ENCODE measurements at regions not wholly inside any gene's neighbourhood (a gene's known extent, or its start where the extent isn't known, plus 50 kb on each side); places are given as distances from the start of the nearest gene placed in this dataset.
"Not testable (repeated sequence)": the region's sequence is repeated elsewhere in the genome, so short reads cannot be mapped to it uniquely, and the experiment has no call there.

DNA sequence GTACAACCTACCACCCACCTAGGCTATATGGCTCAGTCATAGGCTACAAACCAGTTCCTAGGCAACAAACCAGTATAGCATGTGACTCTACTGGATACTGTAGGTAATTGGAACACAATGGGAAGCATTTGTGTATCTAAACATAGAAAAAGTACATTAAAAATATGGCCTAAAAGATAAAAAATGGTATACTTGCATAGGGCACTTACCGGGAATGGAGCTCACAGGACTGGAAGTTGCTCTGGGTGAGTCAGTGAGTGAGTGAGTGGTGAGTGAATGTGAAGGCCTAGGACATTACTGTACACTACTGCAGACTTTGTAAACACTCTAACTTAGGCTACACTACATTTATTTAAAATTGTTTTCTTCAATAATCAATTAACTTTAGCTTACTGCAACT is 139.2 kb upstream of the RBPJ start:
- intact Hi-C loops (cut with DNase I), result no loop called here
- DNase-seq, result no peak

DNA sequence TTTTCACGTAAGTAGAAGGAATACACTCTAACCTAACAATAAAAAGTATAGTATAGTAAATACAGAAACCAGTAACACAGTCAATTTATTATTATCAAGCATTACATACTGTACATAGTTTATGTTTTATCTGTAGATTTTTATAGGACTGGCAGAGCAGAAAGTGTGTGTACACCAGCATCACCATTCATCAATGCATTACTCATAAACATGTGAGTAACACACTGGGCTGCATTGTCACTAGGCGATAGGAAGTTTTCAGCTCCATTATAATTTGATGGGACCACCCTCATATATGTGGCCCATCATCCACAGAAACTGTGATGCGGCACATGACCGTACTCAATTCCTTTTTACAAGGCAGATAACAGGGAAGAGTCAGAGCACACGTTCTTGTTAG is 137.8 kb upstream of the RBPJ start:
- intact Hi-C loops (cut with DNase I), result no loop called here

DNA sequence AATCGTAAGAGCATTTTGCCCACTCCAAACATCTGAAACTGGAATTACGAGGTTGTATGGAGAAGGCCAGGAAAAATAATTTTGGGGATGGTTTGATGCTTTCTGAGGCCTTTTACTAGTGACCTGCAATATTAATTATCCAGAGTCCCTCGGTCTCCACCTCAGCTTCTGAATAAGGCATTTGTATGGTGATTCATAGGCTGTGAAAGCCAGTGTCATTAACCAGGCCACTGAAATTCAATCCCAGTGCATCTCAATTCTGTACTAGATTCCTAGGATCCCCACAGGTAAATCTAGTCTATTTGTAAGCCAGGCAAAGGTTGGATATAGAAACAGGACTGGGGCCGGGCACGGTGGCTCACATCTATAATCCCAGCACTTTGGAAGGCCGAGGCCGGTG is 135.4 kb upstream of the RBPJ start:
- DNase-seq, result no peak
- intact Hi-C loops (cut with DNase I), result no loop called here

More for the DNA sequence above, 137.8 kb upstream of the RBPJ start:
- no peak for DNase-seq

DNA sequence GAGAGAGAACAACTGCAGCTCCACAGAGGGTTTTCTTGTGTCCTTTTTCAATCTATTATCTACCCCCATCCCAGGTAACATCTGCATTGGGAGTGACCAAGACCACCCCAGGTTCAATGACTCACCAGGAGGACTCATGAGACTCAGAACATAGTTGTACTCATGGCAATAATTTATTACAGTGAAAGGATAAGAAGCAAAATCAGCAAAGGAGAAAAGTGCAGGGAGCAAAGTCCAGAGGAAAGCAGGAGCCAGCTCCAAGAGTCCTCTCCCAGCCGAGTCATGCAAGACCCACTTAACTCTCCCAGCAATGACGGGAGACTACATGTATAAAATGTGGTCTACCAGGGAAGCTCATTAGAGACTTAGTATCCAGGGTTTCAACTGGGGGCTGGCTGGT is 129.5 kb upstream of the RBPJ start:
- intact Hi-C loops (cut with DNase I), result no loop called here
- peak in 1 of 42 donors; percentile 27 for DNase-seq

DNA sequence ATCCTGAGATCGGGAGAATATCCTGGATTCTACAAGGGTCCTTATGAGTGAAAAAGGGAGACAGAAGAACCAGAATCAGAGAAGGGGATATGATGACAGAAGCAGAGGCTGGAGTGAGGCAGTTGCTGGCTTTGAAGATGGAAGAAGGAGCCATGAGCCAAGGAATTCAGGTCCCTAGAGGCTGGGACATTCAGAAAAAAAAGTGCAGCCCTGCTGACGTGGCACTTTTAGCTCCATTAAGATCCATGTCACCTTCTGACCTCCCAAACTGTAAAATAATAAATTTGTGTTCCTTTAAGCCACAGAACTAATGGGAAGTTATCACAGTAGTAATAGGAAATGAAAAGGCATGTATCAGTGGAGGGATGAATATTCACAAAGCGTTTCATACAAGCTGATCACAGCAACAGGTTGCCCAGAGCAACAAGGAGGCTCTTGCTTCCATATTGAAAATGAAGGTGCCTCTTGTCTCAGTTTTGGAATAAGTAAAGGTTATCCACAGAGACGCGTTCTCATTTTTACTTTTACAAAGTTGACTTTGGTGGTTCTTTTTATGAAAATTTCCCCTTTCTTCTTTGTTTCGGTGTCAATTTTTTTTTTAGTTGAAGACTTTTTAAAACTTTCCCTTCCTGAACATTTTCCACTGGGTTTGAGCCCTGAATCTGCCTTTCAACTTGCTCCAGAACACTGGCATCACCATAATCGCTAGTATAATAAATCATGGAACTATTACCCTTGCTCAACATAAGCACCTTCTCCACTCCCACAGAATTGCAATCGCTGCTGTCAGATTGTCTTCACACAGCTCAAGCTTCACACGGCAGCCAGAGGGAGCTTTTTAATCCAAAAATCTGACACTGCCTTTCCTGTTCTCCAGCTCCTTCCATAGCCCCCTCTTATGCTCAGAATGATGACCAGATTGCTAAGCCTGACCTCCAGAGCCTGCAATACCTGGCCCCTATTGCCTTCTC is 127.6 kb upstream of the RBPJ start:
- peak in 37 of 42 donors; percentile 5 to 79 (median 52) for DNase-seq
- intact Hi-C loops (cut with DNase I), result no loop called here

DNA sequence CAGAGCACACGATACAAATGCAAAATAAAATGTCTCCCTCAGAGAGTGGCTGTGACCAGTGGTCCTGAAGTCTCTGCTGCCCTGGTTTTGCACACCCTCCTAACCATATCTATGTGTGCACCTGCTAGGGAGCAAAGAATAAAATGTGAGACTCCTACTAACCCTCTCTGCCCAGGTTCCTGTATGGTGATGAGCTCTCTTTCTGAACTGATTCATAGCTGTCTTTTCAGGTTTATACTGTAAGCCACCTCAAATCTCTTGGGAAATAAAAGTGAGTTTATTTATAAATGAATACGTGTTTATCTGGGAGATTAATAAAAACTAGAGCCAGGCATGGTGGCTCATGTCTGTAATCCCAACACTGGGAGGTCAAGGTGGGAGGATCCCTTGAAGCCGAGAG is 126.0 kb upstream of the RBPJ start:
- intact Hi-C loops (cut with DNase I), result no loop called here
- DNase-seq, result no peak

DNA sequence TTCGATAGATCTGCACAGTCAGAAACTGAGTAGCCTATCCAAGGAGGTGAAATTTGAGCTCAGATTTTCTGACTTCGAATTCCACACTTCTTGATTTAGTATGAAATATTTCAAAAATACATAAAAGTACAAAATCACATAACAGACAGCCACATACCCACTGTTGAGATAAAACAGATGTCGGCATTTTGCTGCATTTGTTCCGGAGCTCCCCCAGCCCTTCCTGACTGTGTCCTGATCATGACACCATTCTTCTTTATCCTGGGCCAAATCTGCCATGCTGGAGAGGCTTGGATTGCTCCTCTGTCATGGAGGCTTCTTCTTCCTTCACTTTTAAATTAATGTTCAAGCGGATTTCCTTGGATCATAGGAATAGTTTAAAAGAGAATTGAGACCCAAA is 124.2 kb upstream of the RBPJ start:
- intact Hi-C loops (cut with DNase I), result no loop called here
- DNase-seq, result no peak

DNA sequence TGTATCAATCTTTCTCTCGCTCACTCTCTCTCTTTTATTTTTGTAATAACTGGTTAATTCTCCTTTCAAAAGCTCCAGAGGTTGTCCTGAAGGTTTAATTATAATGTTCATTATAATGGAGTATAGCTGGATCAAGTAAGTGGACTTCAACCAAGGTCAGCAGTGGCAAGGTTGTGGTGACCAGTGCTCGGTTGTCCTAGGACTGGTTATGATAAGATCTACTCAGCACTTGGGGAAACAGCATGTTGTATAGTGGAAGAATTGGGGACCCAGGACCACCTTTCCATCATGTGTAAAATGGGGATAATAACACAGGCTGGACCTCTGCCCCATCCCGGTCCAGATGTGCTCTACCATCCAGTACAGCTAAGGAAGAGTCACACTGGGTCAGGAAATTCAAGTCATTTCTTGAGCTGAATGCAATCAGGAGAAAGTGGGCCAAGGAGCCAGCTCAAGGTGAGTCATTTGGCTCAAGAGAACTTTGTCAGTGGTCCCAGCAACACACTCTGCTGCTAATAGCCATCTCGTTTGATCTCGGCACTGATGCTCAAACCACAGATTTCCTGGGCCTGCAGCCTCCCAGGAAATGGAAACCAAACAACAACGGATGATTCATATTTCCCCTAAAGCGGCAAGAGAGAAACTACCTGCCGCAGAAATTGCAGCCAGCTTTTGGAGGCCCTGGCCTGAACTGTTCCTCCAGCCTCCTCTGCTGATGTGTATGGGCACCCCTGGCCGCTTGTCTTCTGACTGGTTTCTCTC is 123.6 kb upstream of the RBPJ start:
- DNase-seq, result no peak

DNA sequence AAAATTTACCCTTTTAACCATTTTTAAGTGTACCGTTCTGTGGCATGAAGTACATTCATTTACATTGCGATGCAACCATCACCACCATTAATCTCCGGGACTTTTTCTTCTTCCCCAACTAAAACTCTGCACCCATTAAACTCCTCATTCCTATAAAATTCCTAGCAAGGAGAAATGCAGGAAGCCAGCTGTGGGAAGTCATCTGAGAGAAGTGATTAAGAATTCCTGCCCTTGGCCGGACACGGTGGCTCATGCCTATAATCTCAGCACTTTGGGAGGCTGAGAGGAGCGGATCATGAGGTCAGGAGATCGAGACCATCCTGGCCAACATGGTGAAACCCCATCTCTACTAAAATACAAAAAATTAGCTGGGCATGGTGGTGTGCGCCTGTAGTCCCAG is 121.9 kb upstream of the RBPJ start:
- DNase-seq; intact Hi-C loops (cut with DNase I): not testable (repeated sequence)

More for the DNA sequence above, 123.6 kb upstream of the RBPJ start:
- intact Hi-C loops (cut with DNase I), result no loop called here

DNA sequence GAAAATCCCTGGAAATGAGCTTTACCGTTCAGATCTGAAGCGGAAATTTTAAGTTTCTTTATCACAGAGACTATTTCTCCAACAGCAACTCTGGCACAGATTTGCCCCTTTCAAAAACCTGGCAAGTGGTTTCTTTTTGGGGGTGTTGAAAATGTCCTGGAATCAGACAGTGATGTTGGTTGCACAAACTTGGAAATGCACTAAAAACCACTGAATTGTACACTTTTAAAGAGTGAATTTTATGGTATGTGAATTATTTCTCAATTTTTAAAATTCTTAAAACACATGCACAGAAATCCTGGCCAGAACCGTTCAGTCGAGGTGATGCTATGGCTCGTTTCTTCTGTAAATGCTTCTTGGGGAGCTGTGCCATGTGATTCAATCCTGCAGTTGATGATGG is 121.2 kb upstream of the RBPJ start:
- intact Hi-C loops (cut with DNase I), result no loop called here
- no peak for DNase-seq

DNA sequence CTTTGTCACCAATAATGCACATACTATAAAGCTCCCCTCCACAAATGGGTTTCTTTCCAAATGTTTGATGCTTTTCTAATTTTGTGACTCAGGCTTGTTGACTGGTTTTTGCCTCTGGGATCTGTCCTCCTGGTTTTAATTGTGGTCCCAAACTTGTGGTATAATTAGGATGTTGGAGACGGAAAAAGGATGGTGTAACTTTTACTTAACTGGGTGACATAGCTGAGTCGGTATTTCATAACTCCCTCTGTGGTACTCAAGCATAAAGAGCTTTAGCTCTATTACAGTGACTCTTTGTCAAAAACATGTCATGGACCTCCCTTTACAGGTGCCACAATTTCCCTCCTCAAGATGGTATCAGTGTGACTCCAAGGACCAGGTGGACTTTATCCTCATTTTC is 119.7 kb upstream of the RBPJ start:
- intact Hi-C loops (cut with DNase I), result no loop called here

DNA sequence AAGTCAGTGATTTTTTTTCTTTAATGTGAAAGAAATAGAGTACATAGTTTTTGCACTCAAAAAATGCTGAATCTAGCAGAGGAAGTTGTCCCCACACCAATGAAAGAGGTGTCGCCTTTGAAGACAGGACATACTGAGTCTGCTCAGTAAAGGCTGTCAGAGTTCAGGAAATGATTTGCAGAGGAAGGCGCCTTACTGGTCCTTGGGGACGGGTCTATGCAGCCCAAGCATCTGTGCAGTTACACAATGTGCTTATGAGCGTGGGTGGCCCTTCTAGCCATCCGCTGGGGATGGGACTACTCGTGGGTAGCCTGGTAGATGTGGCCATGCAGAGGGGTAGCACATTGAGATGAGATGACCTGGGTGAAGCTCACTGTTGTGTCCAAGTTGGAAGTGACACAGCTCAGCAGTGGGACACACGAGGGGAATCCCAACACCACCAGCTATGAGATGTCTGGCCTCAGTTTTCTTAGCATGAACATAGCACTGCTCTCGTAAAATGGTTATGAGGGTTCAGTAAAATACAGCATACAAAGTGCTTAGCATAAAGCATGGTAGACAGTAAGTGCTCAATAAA is 116.5 kb upstream of the RBPJ start:
- no peak for DNase-seq
- intact Hi-C loops (cut with DNase I), result no loop called here

More for the DNA sequence above, 119.7 kb upstream of the RBPJ start:
- no peak for DNase-seq

DNA sequence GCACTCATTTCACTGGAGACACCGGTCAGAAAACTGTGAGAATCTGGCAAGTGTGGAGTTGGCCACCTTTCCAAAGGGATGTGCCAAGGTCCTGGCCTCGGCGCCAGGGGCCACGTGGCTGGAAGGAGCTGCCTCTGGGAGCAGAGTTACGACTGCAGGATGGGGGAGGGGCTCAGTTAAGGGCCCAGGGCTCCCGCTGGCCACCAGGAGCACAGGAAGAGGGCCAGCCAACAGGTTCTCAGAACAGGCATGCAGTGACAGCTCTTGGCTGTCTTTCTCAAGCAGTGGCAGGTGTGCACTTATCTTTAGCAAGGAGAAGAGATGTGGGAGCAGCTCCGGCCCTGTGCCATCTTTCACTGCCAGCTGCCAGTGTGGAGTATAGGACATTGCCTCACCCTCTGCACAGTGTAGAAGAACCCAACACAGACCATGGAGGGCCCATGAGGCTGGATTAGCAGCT is 115.9 kb upstream of the RBPJ start:
- peak in 32 of 42 donors; percentile 10 to 70 (median 42) for DNase-seq
- intact Hi-C loops (cut with DNase I), result no loop called here

DNA sequence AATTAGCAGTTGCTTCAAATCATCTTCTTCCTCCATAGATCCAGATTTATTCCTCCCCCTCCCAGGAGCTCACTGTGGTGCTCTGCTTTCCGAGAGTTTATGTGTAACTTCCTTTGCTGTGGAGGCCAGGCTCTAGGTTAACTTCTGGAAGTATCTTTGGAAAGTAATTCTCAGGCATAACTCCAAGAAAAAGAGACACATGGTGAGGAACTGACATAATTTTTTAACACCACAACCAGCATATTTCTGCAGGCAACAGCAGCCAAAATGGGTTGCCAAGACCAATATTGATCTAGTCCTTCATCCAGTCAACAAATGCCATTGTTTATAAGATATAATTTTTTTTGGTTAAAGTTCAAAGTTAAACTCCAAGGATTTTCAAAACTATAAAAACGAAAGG is 114.5 kb upstream of the RBPJ start:
- intact Hi-C loops (cut with DNase I), result no loop called here
- DNase-seq, result no peak

DNA sequence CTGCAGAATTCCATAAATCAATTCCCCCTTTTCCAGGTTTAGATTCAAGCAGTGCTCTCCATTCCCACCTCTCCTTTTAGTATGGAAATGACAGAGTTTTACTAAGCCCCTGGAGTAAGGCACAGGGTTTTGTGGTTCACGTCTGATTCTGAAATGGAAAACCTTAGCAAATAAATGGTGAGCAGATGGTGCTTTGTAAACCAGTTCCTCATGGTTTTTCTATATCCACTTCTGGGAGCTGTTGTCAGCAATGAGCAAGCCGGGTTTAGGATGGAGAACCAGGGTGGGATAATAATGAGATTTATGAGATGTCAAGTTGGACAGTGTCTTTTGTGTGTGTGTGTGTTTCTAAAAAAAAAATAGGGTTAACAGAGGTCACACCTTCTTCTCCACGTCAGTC is 113.8 kb upstream of the RBPJ start:
- intact Hi-C loops (cut with DNase I), result no loop called here
- no peak for DNase-seq

DNA sequence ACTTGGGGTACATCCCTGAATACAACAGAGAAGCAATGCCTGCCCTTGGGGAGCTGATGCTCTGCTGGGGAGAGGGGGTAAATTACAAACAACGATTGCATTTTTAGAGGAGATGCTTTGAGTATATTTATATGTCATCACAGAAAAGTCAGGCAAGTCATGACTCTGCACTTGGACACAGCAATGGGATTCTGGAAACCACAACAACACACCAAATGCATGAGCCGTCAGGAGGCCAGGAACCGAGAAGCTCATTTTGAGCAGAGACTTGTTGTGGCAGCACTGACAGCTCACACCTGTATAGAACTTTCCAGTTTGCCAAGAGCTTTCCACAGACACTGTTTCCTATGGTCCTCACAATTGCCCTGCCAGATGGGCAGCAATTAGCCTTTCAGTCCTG is 113.2 kb upstream of the RBPJ start:
- no peak for DNase-seq
- intact Hi-C loops (cut with DNase I), result no loop called here

DNA sequence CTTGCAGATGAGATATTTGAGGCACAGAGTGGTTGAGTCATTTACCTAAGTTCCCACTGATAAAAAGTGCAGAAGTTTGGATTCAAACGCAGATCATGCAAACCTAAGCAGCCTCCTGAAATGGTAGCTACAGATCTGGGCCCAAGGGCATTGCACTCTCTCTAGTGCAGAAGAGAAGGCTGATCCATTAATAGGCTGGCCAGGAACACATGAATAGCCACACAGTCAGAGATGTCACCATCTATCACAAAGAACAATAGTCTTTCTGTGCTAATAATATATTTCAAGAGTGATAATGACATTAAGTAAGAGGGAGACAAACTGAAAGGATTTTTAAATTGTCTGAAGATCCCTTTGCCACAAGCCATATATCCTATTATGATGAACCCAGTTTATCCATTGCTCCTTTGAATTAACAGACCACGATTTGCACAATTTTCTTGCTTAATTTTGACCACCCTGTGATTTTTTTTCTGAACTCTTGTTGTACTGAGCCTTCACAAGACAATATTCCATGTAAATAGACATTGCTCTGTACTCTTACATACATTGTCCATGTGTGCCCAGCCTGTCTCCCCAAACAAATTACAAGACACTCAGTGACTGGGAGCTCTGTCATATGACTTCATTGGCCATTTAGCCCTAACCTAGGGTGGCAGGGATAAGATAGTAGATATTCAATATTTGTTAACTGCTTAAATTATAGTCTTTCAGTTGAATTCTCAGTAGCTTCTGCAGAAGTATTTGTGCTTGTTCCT is 112.4 kb upstream of the RBPJ start:
- DNase-seq, result peak in 24 of 42 donors; percentile 13 to 75 (median 42)

DNA sequence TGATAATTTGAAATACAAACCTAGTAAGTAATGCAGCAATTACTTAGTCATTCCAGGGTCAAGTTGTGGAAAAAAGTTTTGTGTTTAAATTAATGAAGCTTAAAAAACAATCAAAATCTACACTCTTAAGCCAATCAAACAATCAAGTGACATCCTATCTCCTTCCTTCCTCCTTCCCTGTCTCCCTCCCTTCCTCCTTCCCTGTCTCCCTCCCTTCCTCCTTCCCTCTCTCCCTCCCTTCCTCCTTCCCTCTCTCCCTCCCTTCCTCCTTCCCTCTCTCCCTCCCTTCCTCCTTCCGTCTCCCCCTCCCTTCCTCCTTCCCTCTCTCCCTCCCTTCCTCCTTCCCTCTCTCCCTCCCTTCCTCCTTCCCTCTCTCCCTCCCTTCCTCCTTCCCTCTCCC is 111.4 kb upstream of the RBPJ start:
- DNase-seq; intact Hi-C loops (cut with DNase I): not testable (repeated sequence)

More for the DNA sequence above, 112.4 kb upstream of the RBPJ start:
- intact Hi-C loops (cut with DNase I), result no loop called here

DNA sequence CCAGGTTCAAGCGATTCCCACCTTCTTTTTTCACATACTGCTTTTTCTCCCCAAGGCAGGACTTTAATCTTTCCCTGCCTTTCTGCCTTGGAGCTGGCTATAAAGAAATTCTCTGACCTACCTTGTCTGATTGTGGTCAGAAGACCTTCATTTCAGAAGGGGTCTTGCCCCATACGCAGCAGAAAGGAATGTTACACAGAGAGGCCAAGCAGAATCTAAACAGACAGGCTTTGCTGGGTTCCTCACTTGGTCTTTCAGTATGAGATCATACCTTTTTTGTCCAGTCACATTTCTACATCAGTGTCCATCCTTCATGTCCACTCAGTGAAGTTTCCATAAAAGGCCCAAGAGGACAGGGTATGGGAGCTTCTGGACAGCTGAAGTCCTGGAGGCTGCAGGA is 108.3 kb upstream of the RBPJ start:
- intact Hi-C loops (cut with DNase I), result no loop called here
- no peak for DNase-seq
